ENCODE measurements at regions not wholly inside any gene's neighbourhood (a gene's known extent, or its start where the extent isn't known, plus 50 kb on each side); places are given as distances from the start of the nearest gene placed in this dataset.

DNA sequence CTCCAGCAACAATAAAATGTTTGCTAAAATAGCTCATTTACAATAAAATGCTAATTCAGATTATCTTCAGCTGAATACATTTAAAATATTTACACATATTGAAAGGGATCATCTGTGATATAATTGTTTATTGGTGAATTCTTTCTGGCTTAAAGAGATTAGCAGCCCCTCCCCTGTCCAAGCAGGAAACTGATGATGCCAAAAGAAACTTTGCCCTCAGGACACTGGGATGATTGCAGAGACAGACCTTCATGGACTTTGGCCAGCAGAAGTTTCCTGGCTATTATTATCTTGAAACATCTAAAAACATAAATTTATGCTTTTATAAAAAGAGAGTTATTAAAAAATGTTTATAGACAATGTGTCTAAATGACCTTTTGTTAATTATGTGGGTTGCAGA lies 764.9 kb upstream of the MBL2 start:
- Histone ChIP-seq H3K9me3 (ENCODE audit: low read length) (no peaks in the 10 kb centered on the region), H3K4me2 (ENCODE audit: low read length) (no peak overlapping the region), H3K4me1 (ENCODE audit: insufficient read depth, low read length, severe bottlenecking) (no peaks in the 10 kb centered on the region), H3F3A (ENCODE audit: insufficient read depth, low read length) (no peaks in the 10 kb centered on the region), H3K27ac (ENCODE audit: low read depth, low read length, poor library complexity, severe bottlenecking) (no peak overlapping the region), H2AFZ (ENCODE audit: low read length) (no peak overlapping the region), H3K4me3 (ENCODE audit: low read depth, low read length, poor library complexity, severe bottlenecking) (no peak overlapping the region), H3K27me3 (ENCODE audit: insufficient read depth, low read length) (no peaks in the 10 kb centered on the region), H3K79me2 (ENCODE audit: insufficient read depth, low read length) (no peaks in the 10 kb centered on the region), H3K36me3 (ENCODE audit: insufficient read depth, low read length) (no peaks in the 10 kb centered on the region), H4K20me1 (ENCODE audit: insufficient read depth, low read length) (no peaks in the 10 kb centered on the region), H3K9ac (ENCODE audit: low read length) (no peak overlapping the region), H3K9me2 (ENCODE audit: low read depth, low read length) (no peaks in the 10 kb centered on the region)
- TF ChIP-seq, protein P1, sequence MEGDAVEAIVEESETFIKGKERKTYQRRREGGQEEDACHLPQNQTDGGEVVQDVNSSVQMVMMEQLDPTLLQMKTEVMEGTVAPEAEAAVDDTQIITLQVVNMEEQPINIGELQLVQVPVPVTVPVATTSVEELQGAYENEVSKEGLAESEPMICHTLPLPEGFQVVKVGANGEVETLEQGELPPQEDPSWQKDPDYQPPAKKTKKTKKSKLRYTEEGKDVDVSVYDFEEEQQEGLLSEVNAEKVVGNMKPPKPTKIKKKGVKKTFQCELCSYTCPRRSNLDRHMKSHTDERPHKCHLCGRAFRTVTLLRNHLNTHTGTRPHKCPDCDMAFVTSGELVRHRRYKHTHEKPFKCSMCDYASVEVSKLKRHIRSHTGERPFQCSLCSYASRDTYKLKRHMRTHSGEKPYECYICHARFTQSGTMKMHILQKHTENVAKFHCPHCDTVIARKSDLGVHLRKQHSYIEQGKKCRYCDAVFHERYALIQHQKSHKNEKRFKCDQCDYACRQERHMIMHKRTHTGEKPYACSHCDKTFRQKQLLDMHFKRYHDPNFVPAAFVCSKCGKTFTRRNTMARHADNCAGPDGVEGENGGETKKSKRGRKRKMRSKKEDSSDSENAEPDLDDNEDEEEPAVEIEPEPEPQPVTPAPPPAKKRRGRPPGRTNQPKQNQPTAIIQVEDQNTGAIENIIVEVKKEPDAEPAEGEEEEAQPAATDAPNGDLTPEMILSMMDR (IDR thresholded peaks at IDR 0.05; ENCODE audit: low read length) = no peak
- TF ChIP-seq EZH2 (IDR thresholded peaks at IDR 0.05; ENCODE audit: borderline replicate concordance, low read length) = no peak

DNA sequence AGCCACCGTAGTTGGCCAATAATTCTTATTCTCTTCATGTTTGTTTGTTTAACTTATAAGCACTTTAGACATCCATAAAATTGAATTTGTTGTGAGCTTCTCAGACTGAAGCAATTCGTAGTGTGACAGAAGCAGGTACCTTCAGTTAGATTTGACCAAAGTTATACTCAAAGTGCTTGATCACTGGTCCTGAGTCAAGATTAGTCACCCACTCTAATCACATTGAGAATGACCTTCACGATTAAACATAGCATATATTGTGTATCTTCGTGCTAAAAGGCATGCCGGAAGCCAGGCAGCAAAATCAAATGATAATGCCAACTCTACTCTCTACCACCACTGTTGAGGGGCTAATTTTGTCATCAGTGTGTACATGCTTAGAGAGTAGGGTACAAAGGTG lies 763.7 kb upstream of the MBL2 start:
- H3K9me2 ChIP-seq (ENCODE audit: low read depth, low read length) = no peaks in the 10 kb centered on the region
- no peak overlapping the region for H3K4me2 ChIP-seq (ENCODE audit: low read length)
- H3K9me3 ChIP-seq (ENCODE audit: low read length) = no peaks in the 10 kb centered on the region
- no peak overlapping the region for H3K27ac ChIP-seq (ENCODE audit: low read depth, low read length, poor library complexity, severe bottlenecking)
- H3K79me2 ChIP-seq (ENCODE audit: insufficient read depth, low read length) = no peaks in the 10 kb centered on the region
- H3K4me1 ChIP-seq (ENCODE audit: insufficient read depth, low read length, severe bottlenecking) = no peaks in the 10 kb centered on the region
- H4K20me1 ChIP-seq (ENCODE audit: insufficient read depth, low read length) = no peaks in the 10 kb centered on the region
- no peak overlapping the region for H3K4me3 ChIP-seq (ENCODE audit: low read depth, low read length, poor library complexity, severe bottlenecking)
- TF ChIP-seq, protein P1 (IDR thresholded peaks at IDR 0.05; ENCODE audit: low read length) = no peak
- no peak for TF ChIP-seq EZH2 (IDR thresholded peaks at IDR 0.05; ENCODE audit: borderline replicate concordance, low read length)
- H3K27me3 ChIP-seq (ENCODE audit: insufficient read depth, low read length) = no peaks in the 10 kb centered on the region
- H2AFZ ChIP-seq (ENCODE audit: low read length) = no peak overlapping the region
- H3F3A ChIP-seq (ENCODE audit: insufficient read depth, low read length) = no peaks in the 10 kb centered on the region
- no peaks in the 10 kb centered on the region for H3K36me3 ChIP-seq (ENCODE audit: insufficient read depth, low read length)
- H3K9ac ChIP-seq (ENCODE audit: low read length) = no peak overlapping the region

DNA sequence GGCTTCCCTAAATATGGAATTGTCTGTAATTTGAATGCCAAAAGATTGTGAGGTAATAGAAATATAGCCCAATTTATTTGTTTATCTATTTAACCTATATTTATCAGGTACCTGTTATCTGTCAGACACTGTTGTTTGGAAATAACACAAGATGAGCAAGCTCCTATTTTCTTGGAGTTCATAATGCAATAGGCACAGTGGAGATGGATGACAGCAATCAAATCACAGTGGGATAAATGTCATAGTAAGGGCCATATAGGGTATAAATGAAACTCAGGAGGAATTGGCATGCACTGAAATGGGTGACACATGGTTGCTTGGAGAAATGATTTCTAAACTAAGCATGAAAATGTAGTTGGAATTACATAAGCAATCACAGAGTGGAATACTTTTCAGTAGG lies 761.8 kb upstream of the MBL2 start:
- H3K4me3 ChIP-seq (ENCODE audit: low read depth, low read length, poor library complexity, severe bottlenecking) = no peak overlapping the region
- H3K9me2 ChIP-seq (ENCODE audit: low read depth, low read length) = no peaks in the 10 kb centered on the region
- no peak for TF ChIP-seq EZH2 (IDR thresholded peaks at IDR 0.05; ENCODE audit: borderline replicate concordance, low read length)
- TF ChIP-seq, protein P1 (IDR thresholded peaks at IDR 0.05; ENCODE audit: low read length) = no peak
- no peak overlapping the region for H3K27ac ChIP-seq (ENCODE audit: low read depth, low read length, poor library complexity, severe bottlenecking)
- no peaks in the 10 kb centered on the region for H3K79me2 ChIP-seq (ENCODE audit: insufficient read depth, low read length)
- H3K4me2 ChIP-seq (ENCODE audit: low read length) = no peak overlapping the region
- H3K27me3 ChIP-seq (ENCODE audit: insufficient read depth, low read length) = no peaks in the 10 kb centered on the region
- H3K9me3 ChIP-seq (ENCODE audit: low read length) = no peaks in the 10 kb centered on the region
- H3F3A ChIP-seq (ENCODE audit: insufficient read depth, low read length) = no peaks in the 10 kb centered on the region
- no peak overlapping the region for H2AFZ ChIP-seq (ENCODE audit: low read length)
- H3K4me1 ChIP-seq (ENCODE audit: insufficient read depth, low read length, severe bottlenecking) = no peaks in the 10 kb centered on the region
- H3K36me3 ChIP-seq (ENCODE audit: insufficient read depth, low read length) = no peaks in the 10 kb centered on the region
- no peak overlapping the region for H3K9ac ChIP-seq (ENCODE audit: low read length)
- no peaks in the 10 kb centered on the region for H4K20me1 ChIP-seq (ENCODE audit: insufficient read depth, low read length)

All from OCI-LY1 (cell line).